ENCODE measurements at regions not wholly inside any gene's neighbourhood (a gene's known extent, or its start where the extent isn't known, plus 50 kb on each side); places are given as distances from the start of the nearest gene placed in this dataset.

- TF ChIP-seq CTCF (conservative IDR thresholded peaks at IDR 0.05; ENCODE audit: low read depth, low read length), result no peak
- TF ChIP-seq POLR2A (IDR thresholded peaks at IDR 0.05; ENCODE audit: low read depth, low read length), result no peak
- no peak for TF ChIP-seq RCOR1 (IDR thresholded peaks at IDR 0.05; ENCODE audit: insufficient replicate concordance, low read length)
- TF ChIP-seq CEBPB (IDR thresholded peaks at IDR 0.05; ENCODE audit: low read depth, low read length), result no peak
- no peak for TF ChIP-seq NFE2L2 (IDR thresholded peaks at IDR 0.05; ENCODE audit: low read depth, low read length)
- no peak for TF ChIP-seq BHLHE40 (IDR thresholded peaks at IDR 0.05; ENCODE audit: low read depth, low read length)
- TF ChIP-seq MXI1 (IDR thresholded peaks at IDR 0.05; ENCODE audit: borderline replicate concordance, low read depth, low read length), result no peak
- no peak for TF ChIP-seq RAD21 (IDR thresholded peaks at IDR 0.05; ENCODE audit: low read length)
Measured at GRCh38 chr1:178651742-178652141, 73.3 kb upstream of the RALGPS2 start.
